Astrocyte of the spinal cord (primary cell): ENCODE measurements at regions not wholly inside any gene's neighbourhood (a gene's known extent, or its start where the extent isn't known, plus 50 kb on each side); places are given as distances from the start of the nearest gene placed in this dataset.

ENCODE experiments used
- DNase-seq: peaks from one replicate; pipeline ENCODE4 v3.0.0; 2011; ENCODE audit warnings: low read depth, low spot score
- H3K4me3 ChIP-seq: 2 replicates; pipeline ENCODE4 v1.5.1; 2011; ENCODE audit warnings: low read depth, mild to moderate bottlenecking, low read length, moderate library complexity
- in situ Hi-C: cut with HindIII; loops from 2 replicates; pipeline ENCODE4 v1.10.0; 2017; ENCODE audit warnings: low sequenced_read_pairs
- TF ChIP-seq, protein P1 (sequence below): IDR thresholded peaks from 2 replicates; pipeline ENCODE4 v1.5.1; 2012; ENCODE audit warnings: low read depth, mild to moderate bottlenecking, low read length, inconsistent platforms

DNA sequence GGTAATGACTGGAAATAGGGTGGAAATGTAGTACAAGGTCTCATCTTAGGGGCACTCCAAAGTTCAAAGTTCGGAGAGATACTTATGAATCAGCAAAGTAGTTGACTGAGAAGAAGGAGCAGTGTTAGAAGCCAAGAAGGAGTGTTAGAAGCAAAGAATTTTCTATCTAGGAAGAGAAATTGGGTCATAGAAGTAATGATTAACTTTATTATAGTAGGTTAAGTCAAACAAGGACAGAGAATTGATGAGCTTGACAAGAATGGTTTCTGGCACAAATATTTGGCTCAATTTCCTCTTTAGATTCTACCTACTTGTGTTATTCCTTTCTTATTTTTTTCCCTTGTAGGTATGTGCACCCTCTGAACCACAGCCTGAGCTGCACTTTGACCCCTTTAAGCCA lies 810.5 kb upstream of the LRFN5 start:
- TF ChIP-seq, protein P1, sequence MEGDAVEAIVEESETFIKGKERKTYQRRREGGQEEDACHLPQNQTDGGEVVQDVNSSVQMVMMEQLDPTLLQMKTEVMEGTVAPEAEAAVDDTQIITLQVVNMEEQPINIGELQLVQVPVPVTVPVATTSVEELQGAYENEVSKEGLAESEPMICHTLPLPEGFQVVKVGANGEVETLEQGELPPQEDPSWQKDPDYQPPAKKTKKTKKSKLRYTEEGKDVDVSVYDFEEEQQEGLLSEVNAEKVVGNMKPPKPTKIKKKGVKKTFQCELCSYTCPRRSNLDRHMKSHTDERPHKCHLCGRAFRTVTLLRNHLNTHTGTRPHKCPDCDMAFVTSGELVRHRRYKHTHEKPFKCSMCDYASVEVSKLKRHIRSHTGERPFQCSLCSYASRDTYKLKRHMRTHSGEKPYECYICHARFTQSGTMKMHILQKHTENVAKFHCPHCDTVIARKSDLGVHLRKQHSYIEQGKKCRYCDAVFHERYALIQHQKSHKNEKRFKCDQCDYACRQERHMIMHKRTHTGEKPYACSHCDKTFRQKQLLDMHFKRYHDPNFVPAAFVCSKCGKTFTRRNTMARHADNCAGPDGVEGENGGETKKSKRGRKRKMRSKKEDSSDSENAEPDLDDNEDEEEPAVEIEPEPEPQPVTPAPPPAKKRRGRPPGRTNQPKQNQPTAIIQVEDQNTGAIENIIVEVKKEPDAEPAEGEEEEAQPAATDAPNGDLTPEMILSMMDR: no peak
- no peak overlapping the region for H3K4me3 ChIP-seq
- in situ Hi-C loops: no loop called here
- DNase-seq: no peak

DNA sequence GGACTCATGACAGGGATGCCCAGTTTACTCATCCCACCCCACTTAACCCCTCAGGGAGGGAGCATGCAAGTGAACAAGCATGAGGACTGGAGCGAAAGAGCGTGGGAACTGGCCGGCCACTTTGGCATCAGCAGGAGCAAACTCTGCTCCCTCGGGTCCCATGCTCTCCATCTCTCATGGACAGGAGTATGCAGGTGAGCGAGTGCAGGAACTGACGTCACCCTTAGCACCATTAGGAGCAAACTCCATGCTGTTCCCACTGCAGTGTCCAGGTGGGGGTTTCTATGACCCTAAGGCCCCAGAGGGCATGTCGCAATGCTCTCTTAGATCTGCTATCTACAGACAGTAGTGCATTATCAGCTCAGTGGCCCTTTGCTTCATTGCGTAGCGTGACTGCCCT lies 821.8 kb upstream of the LRFN5 start:
- no peak overlapping the region for H3K4me3 ChIP-seq
- no peak for DNase-seq
- in situ Hi-C loops: no loop called here
- TF ChIP-seq, protein P1: no peak

GRCh38 chr14:40762685-40763084 lies 844.0 kb upstream of the LRFN5 start:
- TF ChIP-seq, protein P1: no peak
- no peak for DNase-seq
- H3K4me3 ChIP-seq: no peak overlapping the region
- in situ Hi-C loops: no loop called here

DNA sequence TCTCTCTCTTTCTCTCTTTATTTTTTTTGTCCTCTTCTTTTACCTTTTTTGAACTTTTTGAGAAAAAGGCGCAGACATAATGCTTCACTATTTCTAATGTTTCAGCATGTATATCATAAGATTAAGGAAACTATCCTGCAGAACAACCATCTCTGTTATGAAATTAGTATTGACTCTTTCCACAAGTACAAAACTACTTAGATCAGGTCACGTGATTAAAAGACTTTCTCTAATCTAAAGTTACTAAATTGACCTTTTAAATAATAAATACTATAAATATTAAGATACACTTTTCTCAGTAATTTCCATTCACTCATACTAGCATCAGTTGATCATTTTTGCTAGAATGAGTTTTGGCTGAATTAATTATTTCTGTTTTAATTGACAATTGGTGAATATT lies 844.5 kb upstream of the LRFN5 start:
- no peak for DNase-seq
- TF ChIP-seq, protein P1: no peak
- H3K4me3 ChIP-seq: no peak overlapping the region
- in situ Hi-C loops: no loop called here

- no peak for DNase-seq
- H3K4me3 ChIP-seq: no peak overlapping the region
- TF ChIP-seq, protein P1: no peak
- in situ Hi-C loops: no loop called here
Observed at GRCh38 chr14:40760704-40761103, 846.0 kb upstream of the LRFN5 start.

DNA sequence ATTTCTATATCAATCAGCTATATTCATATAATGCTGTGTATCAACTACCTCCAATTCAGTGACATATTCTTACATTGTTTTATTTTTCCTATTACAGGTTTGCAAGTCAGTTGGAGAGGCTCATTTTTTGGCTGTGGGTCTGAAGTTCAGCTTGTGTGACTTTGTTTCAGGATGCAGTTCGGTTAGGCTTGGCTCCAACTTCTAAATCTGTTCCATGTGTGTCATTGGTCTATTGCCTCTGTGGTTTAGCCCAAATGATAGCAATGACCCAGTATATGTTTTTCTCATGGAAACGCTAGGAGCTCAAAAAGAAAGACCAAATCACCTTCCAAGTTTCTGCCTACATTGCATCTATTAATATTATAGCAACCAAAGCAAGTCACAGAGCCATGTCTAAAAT lies 848.6 kb upstream of the LRFN5 start:
- H3K4me3 ChIP-seq: no peak overlapping the region
- no peak for DNase-seq
- in situ Hi-C loops: no loop called here
- TF ChIP-seq, protein P1: no peak

DNA sequence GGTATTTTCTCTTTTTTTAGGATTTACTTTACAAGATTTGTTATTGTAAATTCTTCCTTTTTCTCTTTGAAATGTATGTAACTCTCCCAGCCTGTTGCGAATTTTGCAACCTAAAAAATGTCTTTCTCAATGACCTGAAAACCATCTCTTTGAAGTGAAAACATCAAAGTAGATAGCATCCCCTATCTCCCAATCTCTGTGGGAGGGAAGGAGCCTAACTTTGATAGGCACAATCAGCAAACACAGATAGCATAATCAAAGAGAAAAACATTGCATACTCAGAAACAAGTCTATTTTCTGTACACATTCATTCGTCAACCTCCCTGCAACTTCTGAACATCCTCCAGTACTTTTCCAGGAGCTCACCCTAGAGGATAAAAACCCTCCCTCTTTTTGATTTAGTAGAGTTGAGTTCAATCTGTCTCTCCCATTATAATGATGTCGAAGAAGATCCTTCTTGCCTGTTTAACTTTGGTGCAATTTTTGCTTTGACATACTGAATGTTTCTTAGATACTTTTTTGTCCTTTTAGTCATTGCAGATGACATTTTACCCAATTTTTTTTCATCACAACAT lies 849.2 kb upstream of the LRFN5 start:
- DNase-seq: no peak
- in situ Hi-C loops: no loop called here
- H3K4me3 ChIP-seq: no peak overlapping the region
- TF ChIP-seq, protein P1: no peak
